ENCODE measurements at regions not wholly inside any gene's neighbourhood (a gene's known extent, or its start where the extent isn't known, plus 50 kb on each side); places are given as distances from the start of the nearest gene placed in this dataset.

- Histone ChIP-seq H3K9ac (ENCODE audit: low read length) (no peak overlapping the region), H3K27ac (ENCODE audit: low read depth, low read length, poor library complexity, severe bottlenecking) (no peak overlapping the region), H4K20me1 (ENCODE audit: insufficient read depth, low read length) (no peaks in the 10 kb centered on the region), H3K9me3 (ENCODE audit: low read length) (no peaks in the 10 kb centered on the region), H3K79me2 (ENCODE audit: insufficient read depth, low read length) (no peaks in the 10 kb centered on the region), H3F3A (ENCODE audit: insufficient read depth, low read length) (no peaks in the 10 kb centered on the region), H3K4me3 (ENCODE audit: low read depth, low read length, poor library complexity, severe bottlenecking) (no peak overlapping the region), H2AFZ (ENCODE audit: low read length) (no peak overlapping the region), H3K27me3 (ENCODE audit: insufficient read depth, low read length) (no peaks in the 10 kb centered on the region), H3K4me1 (ENCODE audit: insufficient read depth, low read length, severe bottlenecking) (no peaks in the 10 kb centered on the region), H3K9me2 (ENCODE audit: low read depth, low read length) (no peaks in the 10 kb centered on the region), H3K36me3 (ENCODE audit: insufficient read depth, low read length) (no peaks in the 10 kb centered on the region), H3K4me2 (ENCODE audit: low read length) (no peak overlapping the region)
- TF ChIP-seq, protein P1, sequence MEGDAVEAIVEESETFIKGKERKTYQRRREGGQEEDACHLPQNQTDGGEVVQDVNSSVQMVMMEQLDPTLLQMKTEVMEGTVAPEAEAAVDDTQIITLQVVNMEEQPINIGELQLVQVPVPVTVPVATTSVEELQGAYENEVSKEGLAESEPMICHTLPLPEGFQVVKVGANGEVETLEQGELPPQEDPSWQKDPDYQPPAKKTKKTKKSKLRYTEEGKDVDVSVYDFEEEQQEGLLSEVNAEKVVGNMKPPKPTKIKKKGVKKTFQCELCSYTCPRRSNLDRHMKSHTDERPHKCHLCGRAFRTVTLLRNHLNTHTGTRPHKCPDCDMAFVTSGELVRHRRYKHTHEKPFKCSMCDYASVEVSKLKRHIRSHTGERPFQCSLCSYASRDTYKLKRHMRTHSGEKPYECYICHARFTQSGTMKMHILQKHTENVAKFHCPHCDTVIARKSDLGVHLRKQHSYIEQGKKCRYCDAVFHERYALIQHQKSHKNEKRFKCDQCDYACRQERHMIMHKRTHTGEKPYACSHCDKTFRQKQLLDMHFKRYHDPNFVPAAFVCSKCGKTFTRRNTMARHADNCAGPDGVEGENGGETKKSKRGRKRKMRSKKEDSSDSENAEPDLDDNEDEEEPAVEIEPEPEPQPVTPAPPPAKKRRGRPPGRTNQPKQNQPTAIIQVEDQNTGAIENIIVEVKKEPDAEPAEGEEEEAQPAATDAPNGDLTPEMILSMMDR (IDR thresholded peaks at IDR 0.05; ENCODE audit: low read length) = no peak
- no peak for TF ChIP-seq EZH2 (IDR thresholded peaks at IDR 0.05; ENCODE audit: borderline replicate concordance, low read length)
Observed at GRCh38 chr18:47383729-47384128, 132.3 kb upstream of the SKOR2 start.

DNA sequence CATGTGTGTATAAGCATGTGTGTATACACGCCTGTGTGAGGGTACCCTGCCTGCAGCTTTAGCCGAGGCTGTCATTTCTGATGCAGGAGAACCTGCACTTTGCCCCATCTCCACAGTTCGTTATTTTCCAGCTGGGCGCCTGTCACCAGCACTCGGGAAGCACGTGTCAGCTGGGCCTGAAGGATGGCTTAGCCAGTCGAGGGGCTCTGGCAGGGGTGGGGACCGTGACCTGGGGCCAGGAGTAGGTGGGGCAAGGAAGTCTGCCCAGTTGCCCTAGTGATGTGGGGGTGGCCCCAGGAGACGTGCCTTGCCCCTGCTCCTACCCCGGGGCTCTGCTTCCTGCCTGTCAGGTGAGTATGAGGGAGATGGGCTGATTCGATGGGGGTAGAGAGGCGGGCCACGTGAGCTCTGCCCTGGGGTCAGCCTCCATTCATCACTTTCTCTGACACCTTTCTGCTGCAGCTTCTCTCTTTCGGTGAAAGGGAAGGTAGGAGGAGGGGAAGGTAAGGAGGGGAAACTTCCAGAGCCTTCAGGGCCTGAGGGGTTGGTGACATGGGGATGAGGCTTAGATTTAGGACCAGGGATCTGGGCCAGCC is 130.6 kb upstream of the SKOR2 start:
- Histone ChIP-seq H3K4me3 (ENCODE audit: low read depth, low read length, poor library complexity, severe bottlenecking) (no peak overlapping the region), H3K27me3 (ENCODE audit: insufficient read depth, low read length) (no peaks in the 10 kb centered on the region), H3K9me2 (ENCODE audit: low read depth, low read length) (no peaks in the 10 kb centered on the region), H3F3A (ENCODE audit: insufficient read depth, low read length) (no peaks in the 10 kb centered on the region), H3K4me1 (ENCODE audit: insufficient read depth, low read length, severe bottlenecking) (no peaks in the 10 kb centered on the region), H2AFZ (ENCODE audit: low read length) (no peak overlapping the region), H3K9me3 (ENCODE audit: low read length) (no peaks in the 10 kb centered on the region), H3K4me2 (ENCODE audit: low read length) (no peak overlapping the region), H4K20me1 (ENCODE audit: insufficient read depth, low read length) (no peaks in the 10 kb centered on the region), H3K9ac (ENCODE audit: low read length) (no peak overlapping the region), H3K79me2 (ENCODE audit: insufficient read depth, low read length) (no peaks in the 10 kb centered on the region), H3K36me3 (ENCODE audit: insufficient read depth, low read length) (no peaks in the 10 kb centered on the region), H3K27ac (ENCODE audit: low read depth, low read length, poor library complexity, severe bottlenecking) (no peak overlapping the region)
- TF ChIP-seq, protein P1 (IDR thresholded peaks at IDR 0.05; ENCODE audit: low read length) = no peak
- no peak for TF ChIP-seq EZH2 (IDR thresholded peaks at IDR 0.05; ENCODE audit: borderline replicate concordance, low read length)

GRCh38 chr18:47380153-47380552 is 128.7 kb upstream of the SKOR2 start:
- Histone ChIP-seq H3K9me3 (ENCODE audit: low read length) (no peaks in the 10 kb centered on the region), H3K36me3 (ENCODE audit: insufficient read depth, low read length) (no peaks in the 10 kb centered on the region), H3K4me1 (ENCODE audit: insufficient read depth, low read length, severe bottlenecking) (no peaks in the 10 kb centered on the region), H3K27me3 (ENCODE audit: insufficient read depth, low read length) (no peaks in the 10 kb centered on the region), H4K20me1 (ENCODE audit: insufficient read depth, low read length) (no peaks in the 10 kb centered on the region), H3K4me2 (ENCODE audit: low read length) (no peak overlapping the region), H3K9ac (ENCODE audit: low read length) (no peak overlapping the region), H3K9me2 (ENCODE audit: low read depth, low read length) (no peaks in the 10 kb centered on the region), H2AFZ (ENCODE audit: low read length) (no peak overlapping the region), H3K79me2 (ENCODE audit: insufficient read depth, low read length) (no peaks in the 10 kb centered on the region), H3K4me3 (ENCODE audit: low read depth, low read length, poor library complexity, severe bottlenecking) (no peak overlapping the region), H3K27ac (ENCODE audit: low read depth, low read length, poor library complexity, severe bottlenecking) (no peak overlapping the region), H3F3A (ENCODE audit: insufficient read depth, low read length) (no peaks in the 10 kb centered on the region)
- TF ChIP-seq, protein P1 (IDR thresholded peaks at IDR 0.05; ENCODE audit: low read length) = no peak
- TF ChIP-seq EZH2 (IDR thresholded peaks at IDR 0.05; ENCODE audit: borderline replicate concordance, low read length) = no peak

Measured in OCI-LY1 (cell line).